ENCODE measurements at regions not wholly inside any gene's neighbourhood (a gene's known extent, or its start where the extent isn't known, plus 50 kb on each side); places are given as distances from the start of the nearest gene placed in this dataset.

DNA sequence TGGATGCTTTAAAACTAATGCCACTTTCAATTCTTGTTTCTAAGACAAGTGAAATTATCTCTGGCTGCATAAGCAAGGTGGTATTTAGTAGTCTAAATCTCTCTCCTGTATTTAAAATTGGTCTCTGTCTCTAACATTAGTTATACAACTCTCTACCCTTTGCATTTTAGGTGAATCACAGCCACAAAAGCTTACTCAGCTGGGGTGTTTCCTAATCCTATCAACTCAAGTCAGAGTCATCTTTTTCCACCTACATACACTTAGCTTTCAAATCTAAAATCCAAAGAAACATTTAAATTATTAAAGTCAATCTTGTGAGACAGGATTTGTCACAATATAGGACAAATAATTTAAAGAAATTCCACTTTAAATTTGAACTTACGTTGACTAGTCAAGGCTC is 255.1 kb upstream of the CXADR start:
- TF ChIP-seq POLR2A (IDR thresholded peaks at IDR 0.05) (no peak), POLR2AphosphoS5 (IDR thresholded peaks at IDR 0.05) (no peak)
- TF ChIP-seq, protein P1, sequence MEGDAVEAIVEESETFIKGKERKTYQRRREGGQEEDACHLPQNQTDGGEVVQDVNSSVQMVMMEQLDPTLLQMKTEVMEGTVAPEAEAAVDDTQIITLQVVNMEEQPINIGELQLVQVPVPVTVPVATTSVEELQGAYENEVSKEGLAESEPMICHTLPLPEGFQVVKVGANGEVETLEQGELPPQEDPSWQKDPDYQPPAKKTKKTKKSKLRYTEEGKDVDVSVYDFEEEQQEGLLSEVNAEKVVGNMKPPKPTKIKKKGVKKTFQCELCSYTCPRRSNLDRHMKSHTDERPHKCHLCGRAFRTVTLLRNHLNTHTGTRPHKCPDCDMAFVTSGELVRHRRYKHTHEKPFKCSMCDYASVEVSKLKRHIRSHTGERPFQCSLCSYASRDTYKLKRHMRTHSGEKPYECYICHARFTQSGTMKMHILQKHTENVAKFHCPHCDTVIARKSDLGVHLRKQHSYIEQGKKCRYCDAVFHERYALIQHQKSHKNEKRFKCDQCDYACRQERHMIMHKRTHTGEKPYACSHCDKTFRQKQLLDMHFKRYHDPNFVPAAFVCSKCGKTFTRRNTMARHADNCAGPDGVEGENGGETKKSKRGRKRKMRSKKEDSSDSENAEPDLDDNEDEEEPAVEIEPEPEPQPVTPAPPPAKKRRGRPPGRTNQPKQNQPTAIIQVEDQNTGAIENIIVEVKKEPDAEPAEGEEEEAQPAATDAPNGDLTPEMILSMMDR (IDR thresholded peaks at IDR 0.05 in 8 of 11, conservative IDR thresholded peaks at IDR 0.05 in 3 of 11): no peak
- 86 to 98% (median 92%) methylated on average over 1 of the region's 1 CpG for WGBS, 5 donors
- DNase-seq: no peak
- Histone ChIP-seq H3K4me1 (no peaks in the 10 kb centered on the region), H3K9me3 (no peaks in the 10 kb centered on the region), H3K4me3 (no peak overlapping the region), H3K27me3 (replicated peaks in 1 of 7) (no peaks in the 10 kb centered on the region), H3K27ac (no peak overlapping the region), H3K36me3 (no peaks in the 10 kb centered on the region)
- intact Hi-C loops (cut with DNase I; ENCODE audit: low total_unique reads): no loop called here

DNA sequence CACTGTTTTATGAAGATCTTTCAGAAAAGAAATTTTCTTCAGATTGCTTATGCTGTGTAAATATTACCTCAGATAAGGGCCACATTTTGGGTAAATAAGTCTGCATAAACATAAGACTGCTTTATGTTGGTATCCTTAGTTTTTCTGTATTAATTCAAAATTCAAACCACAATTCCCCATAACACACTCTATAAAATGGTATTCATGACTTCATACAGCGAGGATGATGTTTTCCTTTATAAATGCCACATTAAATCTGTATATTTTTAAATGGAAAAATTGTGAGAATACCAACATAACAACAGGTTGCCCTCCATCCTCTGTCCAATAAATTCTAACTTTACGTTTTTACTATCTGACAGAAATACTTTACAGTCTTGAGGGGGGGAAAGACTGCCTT is 248.7 kb upstream of the CXADR start:
- no peaks in the 10 kb centered on the region for H3K9me3 ChIP-seq
- no peak for DNase-seq
- no peak overlapping the region for H3K4me3 ChIP-seq
- no peak overlapping the region for H3K27ac ChIP-seq
- 57 to 75% (median 59%) methylated on average over 2 of the region's 2 CpGs for WGBS, 5 donors
- intact Hi-C loops (cut with DNase I; ENCODE audit: low total_unique reads): no loop called here
- no peaks in the 10 kb centered on the region for H3K36me3 ChIP-seq
- TF ChIP-seq POLR2AphosphoS5 (IDR thresholded peaks at IDR 0.05): no peak
- TF ChIP-seq POLR2A (IDR thresholded peaks at IDR 0.05): no peak
- TF ChIP-seq, protein P1 (IDR thresholded peaks at IDR 0.05 in 8 of 11, conservative IDR thresholded peaks at IDR 0.05 in 3 of 11): no peak
- H3K27me3 ChIP-seq (replicated peaks in 1 of 7): no peaks in the 10 kb centered on the region
- no peaks in the 10 kb centered on the region for H3K4me1 ChIP-seq

DNA sequence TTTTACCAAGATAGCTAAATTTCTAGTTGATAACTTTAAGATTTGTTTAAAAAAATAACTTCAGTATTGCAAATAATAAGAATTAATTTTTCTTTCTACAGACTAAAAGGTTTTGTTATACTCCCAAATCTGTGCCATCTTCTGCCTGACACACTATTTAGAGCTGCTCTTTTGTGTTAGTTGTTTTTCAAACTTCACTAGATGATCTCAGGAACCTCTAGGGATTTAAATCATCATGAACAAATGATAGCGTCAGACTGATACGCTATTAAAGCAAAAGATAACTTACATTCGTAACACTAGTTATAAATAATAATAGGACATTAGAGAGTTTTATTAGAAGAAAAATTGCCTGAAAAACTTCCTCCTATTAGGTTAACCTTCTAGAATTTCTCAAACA is 243.1 kb upstream of the CXADR start:
- Histone ChIP-seq H3K27ac (no peak overlapping the region), H3K36me3 (no peaks in the 10 kb centered on the region), H3K4me1 (no peaks in the 10 kb centered on the region), H3K27me3 (replicated peaks in 1 of 7) (no peaks in the 10 kb centered on the region), H3K9me3 (peaks cover 0 to 8% (median 0%) of the 10 kb centered on the region in 8 donors), H3K4me3 (no peak overlapping the region)
- intact Hi-C loops (cut with DNase I; ENCODE audit: low total_unique reads): no loop called here
- TF ChIP-seq, protein P1 (IDR thresholded peaks at IDR 0.05 in 8 of 11, conservative IDR thresholded peaks at IDR 0.05 in 3 of 11): no peak
- TF ChIP-seq POLR2AphosphoS5 (IDR thresholded peaks at IDR 0.05) (no peak), POLR2A (IDR thresholded peaks at IDR 0.05) (no peak)
- WGBS, 5 donors: 80 to 96% (median 84%) methylated on average over 3 of the region's 3 CpGs
- DNase-seq: no peak

DNA sequence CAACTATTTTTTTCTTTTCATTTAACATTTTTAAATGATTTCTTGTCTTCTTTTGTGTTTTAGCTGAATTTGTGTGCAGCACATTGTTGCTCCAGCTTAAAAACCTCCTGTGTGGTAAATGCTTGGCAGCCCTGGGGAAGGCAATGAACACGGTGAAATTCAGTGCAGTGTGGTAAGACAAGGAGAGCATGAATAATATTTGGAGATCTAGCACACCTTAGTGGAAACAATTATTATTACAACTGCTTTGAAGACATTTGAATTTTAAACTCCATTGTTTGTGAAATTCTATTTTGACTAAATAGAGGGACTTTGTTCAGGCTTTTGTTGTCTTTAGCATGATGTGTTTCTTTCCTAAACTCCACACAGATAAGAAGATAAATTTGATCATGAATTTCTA is 242.6 kb upstream of the CXADR start:
- WGBS, 5 donors: 0 to 3% (median 0%) methylated on average over 1 of the region's 1 CpG
- H3K9me3 ChIP-seq: peaks cover 0 to 8% (median 0%) of the 10 kb centered on the region in 8 donors
- H3K36me3 ChIP-seq: no peaks in the 10 kb centered on the region
- H3K4me3 ChIP-seq: no peak overlapping the region
- H3K27me3 ChIP-seq (replicated peaks in 1 of 7): no peaks in the 10 kb centered on the region
- no peaks in the 10 kb centered on the region for H3K4me1 ChIP-seq
- intact Hi-C loops (cut with DNase I; ENCODE audit: low total_unique reads): no loop called here
- no peak for DNase-seq
- no peak for TF ChIP-seq POLR2A (IDR thresholded peaks at IDR 0.05)
- no peak for TF ChIP-seq POLR2AphosphoS5 (IDR thresholded peaks at IDR 0.05)
- TF ChIP-seq, protein P1 (IDR thresholded peaks at IDR 0.05 in 8 of 11, conservative IDR thresholded peaks at IDR 0.05 in 3 of 11): no peak
- no peak overlapping the region for H3K27ac ChIP-seq

Data from spleen (tissue), 11 donors.